GM10266 (cell line): ENCODE measurements at regions not wholly inside any gene's neighbourhood (a gene's known extent, or its start where the extent isn't known, plus 50 kb on each side); places are given as distances from the start of the nearest gene placed in this dataset.

Experiments used
- DNase-seq: peaks from one replicate; pipeline ENCODE4 v3.0.0; 2012; ENCODE audit errors: extremely low spot score
- TF ChIP-seq, protein P1 (sequence below): IDR thresholded peaks from 2 replicates; pipeline ENCODE4 v1.5.1; 2012; ENCODE audit warnings: mild to moderate bottlenecking, low read depth; ENCODE audit not compliant: control insufficient read depth, insufficient read depth; ENCODE audit errors: missing control alignments

GRCh38 chr2:217407362-217407761, 547.5 kb upstream of the TNP1 start:
- DNase-seq: no peak
- TF ChIP-seq, protein P1, sequence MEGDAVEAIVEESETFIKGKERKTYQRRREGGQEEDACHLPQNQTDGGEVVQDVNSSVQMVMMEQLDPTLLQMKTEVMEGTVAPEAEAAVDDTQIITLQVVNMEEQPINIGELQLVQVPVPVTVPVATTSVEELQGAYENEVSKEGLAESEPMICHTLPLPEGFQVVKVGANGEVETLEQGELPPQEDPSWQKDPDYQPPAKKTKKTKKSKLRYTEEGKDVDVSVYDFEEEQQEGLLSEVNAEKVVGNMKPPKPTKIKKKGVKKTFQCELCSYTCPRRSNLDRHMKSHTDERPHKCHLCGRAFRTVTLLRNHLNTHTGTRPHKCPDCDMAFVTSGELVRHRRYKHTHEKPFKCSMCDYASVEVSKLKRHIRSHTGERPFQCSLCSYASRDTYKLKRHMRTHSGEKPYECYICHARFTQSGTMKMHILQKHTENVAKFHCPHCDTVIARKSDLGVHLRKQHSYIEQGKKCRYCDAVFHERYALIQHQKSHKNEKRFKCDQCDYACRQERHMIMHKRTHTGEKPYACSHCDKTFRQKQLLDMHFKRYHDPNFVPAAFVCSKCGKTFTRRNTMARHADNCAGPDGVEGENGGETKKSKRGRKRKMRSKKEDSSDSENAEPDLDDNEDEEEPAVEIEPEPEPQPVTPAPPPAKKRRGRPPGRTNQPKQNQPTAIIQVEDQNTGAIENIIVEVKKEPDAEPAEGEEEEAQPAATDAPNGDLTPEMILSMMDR: no peak

- no peak for DNase-seq
Measured at GRCh38 chr2:217404236-217404760, 544.4 kb upstream of the TNP1 start.

DNA sequence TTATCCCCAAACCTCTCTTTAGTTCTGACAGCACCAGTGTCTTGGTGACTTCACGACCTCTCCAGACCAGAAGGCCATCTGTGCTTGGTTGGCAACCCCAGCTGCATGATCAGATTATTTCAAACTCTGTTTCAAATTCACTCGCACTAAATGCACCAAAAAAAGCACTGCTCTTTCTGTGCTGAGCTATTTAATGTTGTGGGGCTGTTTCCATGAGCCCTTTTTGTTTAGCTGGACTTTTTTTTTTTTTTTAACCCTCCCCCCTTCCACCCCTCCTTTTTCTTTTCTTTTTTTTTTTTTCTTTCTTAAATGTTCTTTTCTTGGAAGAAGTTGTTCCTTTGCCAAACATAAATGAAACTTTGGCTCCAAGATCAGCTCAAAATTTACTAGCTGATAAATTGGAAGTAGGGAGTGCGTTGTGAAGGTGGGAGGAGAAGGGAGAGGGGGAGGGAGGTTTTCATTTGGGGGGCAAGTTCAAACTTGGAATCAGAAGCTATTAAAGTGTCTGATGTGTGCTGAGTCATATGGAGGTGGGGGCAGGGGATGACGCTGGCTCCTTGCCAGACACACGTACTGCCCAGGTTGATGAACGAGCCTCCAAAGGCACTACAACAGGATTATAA, 543.0 kb upstream of the TNP1 start:
- DNase-seq: no peak
- TF ChIP-seq, protein P1: no peak

More at GRCh38 chr2:217404236-217404760, 544.4 kb upstream of the TNP1 start:
- TF ChIP-seq, protein P1: no peak

- DNase-seq: no peak
- TF ChIP-seq, protein P1: no peak
Measured at GRCh38 chr2:217402144-217402543, 542.3 kb upstream of the TNP1 start.

- DNase-seq: no peak
- TF ChIP-seq, protein P1: no peak
Measured at GRCh38 chr2:217399291-217399690, 539.4 kb upstream of the TNP1 start.

DNA sequence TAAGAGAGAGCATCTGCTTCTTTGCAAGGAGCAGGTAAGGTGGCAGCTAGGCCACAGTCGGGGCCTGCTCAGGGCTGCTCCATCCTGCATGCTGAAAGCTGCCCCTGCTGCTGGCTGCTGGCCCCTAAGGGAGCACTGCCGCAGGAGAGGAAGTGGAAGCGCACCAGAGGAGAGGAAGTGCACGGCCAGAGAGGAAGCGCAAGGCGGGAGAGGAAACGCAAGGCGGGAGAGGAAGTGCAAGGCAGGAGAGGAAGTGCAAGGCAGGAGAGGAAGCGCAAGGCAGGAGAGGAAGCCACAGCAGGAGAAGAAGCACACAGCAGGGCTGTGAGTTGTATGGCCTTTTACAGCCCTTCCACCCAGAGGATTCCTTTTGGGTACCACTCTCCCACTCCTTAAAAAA, 539.0 kb upstream of the TNP1 start:
- no peak for DNase-seq
- TF ChIP-seq, protein P1: no peak

- DNase-seq: no peak
- TF ChIP-seq, protein P1: no peak
Measured at GRCh38 chr2:217398101-217398500, 538.2 kb upstream of the TNP1 start.
